ENCODE measurements at regions not wholly inside any gene's neighbourhood (a gene's known extent, or its start where the extent isn't known, plus 50 kb on each side); places are given as distances from the start of the nearest gene placed in this dataset.
"Not testable (repeated sequence)": the region's sequence is repeated elsewhere in the genome, so short reads cannot be mapped to it uniquely, and the experiment has no call there.

DNA sequence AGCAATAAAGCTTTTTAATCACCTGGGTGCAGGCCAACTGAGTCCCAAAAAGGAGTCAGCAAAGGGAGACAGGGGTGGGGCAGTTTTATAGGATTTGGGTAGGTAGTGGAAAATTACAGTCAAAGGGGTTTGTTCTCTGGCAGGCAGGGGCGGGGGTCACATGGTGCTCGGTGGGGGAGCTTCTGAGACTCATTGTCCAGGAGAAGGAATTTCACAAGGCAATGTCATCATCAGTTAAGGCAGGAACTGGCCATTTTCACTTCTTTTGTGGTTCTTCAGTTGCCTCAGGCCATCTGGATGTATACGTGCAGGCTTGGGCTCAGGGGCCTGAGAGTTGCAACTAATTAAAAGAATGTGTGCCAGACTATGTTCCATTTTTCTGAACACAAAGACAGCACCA is 147.5 kb upstream of the SCN7A start:
- not testable (repeated sequence) for ATAC-seq; H3K4me3 Mint-ChIP-seq; H3K27me3 Mint-ChIP-seq (ENCODE audit: low read depth); DNase-seq; H3K4me1 Mint-ChIP-seq (ENCODE audit: low read depth); H3K36me3 Mint-ChIP-seq (ENCODE audit: insufficient read depth); H3K9me3 Mint-ChIP-seq

DNA sequence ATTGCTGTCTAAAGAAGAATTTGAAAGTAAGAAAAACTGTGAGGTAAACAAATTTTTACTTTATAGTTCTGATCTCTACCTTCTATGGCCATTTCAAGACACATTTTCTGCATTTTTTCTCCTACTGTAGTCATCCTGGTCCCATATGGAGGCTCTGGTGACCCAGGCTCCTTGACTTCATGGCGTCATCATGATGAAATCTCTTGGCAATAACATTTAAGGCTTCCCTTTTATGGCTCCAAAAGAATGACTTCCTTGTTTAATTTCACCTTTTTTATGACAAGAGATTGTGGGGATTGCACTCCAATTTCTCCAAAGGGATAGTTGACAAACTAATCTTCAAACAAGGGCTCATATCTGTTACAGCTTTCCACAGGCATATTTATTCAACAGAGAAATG is 143.0 kb upstream of the SCN7A start:
- Mint-ChIP-seq H3K9me3 (no peaks in the 10 kb centered on the region), H3K4me3 (no peak overlapping the region), H3K36me3 (ENCODE audit: insufficient read depth) (no peaks in the 10 kb centered on the region), H3K4me1 (ENCODE audit: low read depth) (no peaks in the 10 kb centered on the region), H3K27me3 (ENCODE audit: low read depth) (no peaks in the 10 kb centered on the region)
- ATAC-seq (no peak), DNase-seq (no peak)

DNA sequence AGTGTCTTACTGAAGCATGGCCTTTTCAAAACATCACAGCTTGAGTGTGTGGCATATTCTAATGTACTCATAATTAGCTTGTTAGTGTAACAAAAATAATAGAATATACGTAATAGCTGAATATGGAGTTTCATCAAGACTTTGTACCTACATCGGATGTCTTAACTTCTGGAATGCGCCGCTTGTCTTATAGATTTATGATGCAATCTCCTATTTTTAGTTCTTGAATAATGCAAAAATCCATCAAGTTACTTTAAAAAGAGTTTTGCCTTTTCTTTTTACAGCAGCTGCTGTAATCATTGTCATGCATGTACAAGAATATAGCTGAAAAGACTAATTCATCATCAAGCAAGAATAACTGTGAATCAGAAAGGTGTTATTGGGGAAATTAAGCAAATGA is 140.7 kb upstream of the SCN7A start:
- H3K9me3 Mint-ChIP-seq, result no peaks in the 10 kb centered on the region
- ATAC-seq, result no peak
- no peak for DNase-seq
- no peaks in the 10 kb centered on the region for H3K27me3 Mint-ChIP-seq (ENCODE audit: low read depth)
- H3K4me3 Mint-ChIP-seq, result no peak overlapping the region
- H3K36me3 Mint-ChIP-seq (ENCODE audit: insufficient read depth), result no peaks in the 10 kb centered on the region
- no peaks in the 10 kb centered on the region for H3K4me1 Mint-ChIP-seq (ENCODE audit: low read depth)

DNA sequence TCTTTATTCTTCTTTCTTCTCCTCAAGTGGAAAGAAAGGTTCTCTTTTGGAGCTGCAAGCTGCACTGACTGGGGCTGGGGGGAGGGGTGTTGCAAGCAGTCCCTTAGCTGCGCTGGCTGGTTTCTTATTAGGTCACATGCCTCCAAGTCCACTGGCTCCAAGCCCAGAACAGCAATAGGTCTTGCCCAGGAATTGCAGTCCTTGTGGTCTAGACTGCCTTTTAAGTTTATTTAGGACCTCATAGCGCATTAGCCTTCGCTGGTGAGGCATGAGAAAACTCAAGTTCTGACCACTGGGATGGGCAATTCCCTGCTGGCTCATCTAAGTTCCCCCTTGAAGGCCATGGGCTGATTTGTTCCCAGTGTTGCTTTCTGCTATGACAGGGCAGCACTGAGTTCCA is 138.6 kb upstream of the SCN7A start:
- Mint-ChIP-seq H3K27me3 (ENCODE audit: low read depth) (peaks cover 1% of the 10 kb centered on the region), H3K36me3 (ENCODE audit: insufficient read depth) (no peaks in the 10 kb centered on the region), H3K9me3 (no peaks in the 10 kb centered on the region), H3K4me3 (no peak overlapping the region), H3K4me1 (ENCODE audit: low read depth) (no peaks in the 10 kb centered on the region)
- DNase-seq (no peak), ATAC-seq (no peak)

DNA sequence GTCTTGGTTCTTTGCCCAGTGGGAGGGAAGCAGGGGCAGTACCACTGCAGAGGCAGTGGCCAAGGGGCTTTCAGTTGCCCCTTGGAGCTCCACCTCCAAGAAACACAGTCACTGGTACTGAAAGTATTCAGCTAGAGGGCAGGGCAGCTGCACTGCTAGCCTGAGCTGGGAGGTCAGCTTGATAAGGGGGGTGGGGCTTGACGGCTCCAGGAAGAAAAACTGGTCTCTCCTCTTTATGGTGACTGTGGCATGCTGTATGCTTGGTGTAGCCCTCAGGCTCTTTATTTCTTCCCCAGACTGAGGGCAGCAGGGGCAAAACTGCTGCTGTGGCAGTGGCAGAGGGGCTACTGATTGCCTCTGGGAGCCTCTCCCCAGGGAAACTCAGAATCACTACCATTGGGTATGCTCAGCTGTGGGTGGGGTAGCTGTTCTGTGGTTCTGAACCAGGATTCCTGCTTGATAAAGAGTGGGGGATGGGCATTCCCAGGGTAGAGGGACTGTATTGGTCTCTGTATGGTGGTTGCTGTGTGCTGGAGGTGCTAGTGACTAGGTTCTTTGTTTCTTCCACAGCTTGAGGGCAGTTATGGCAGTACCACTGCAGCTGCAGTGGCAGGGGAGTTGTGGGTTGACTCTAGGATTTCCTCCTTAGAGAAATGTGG is 134.6 kb upstream of the SCN7A start:
- H3K9me3 Mint-ChIP-seq, result peaks cover 17% of the 10 kb centered on the region
- no peak for DNase-seq

DNA sequence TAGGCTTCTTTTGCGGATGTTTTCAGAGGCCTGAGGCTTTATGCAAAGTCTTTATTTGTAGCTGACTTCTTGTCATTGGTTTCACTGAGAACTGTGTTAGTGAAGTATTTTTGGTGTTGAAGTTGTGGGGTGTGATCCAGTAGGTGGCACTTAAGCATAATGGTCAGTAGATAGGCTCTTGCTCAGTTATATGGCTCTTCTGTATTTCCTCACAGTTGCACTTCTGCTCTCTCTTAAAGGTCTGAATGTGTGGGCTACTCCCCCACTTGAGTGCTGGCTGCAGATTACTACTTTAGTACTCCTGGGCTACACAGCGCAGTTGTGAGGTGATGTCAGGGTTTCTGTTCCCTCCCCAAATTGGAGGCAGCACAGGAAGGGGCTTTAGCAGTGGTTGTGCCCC is 133.8 kb upstream of the SCN7A start:
- ATAC-seq, result no peak
- H3K4me1 Mint-ChIP-seq (ENCODE audit: low read depth), result no peaks in the 10 kb centered on the region
- peaks cover 2% of the 10 kb centered on the region for H3K27me3 Mint-ChIP-seq (ENCODE audit: low read depth)
- no peaks in the 10 kb centered on the region for H3K36me3 Mint-ChIP-seq (ENCODE audit: insufficient read depth)
- H3K9me3 Mint-ChIP-seq, result peaks cover 17% of the 10 kb centered on the region
- DNase-seq, result no peak
- no peak overlapping the region for H3K4me3 Mint-ChIP-seq

More for the DNA sequence above, 134.6 kb upstream of the SCN7A start:
- H3K36me3 Mint-ChIP-seq (ENCODE audit: insufficient read depth), result no peaks in the 10 kb centered on the region
- peaks cover 2% of the 10 kb centered on the region for H3K27me3 Mint-ChIP-seq (ENCODE audit: low read depth)
- no peaks in the 10 kb centered on the region for H3K4me1 Mint-ChIP-seq (ENCODE audit: low read depth)
- no peak for ATAC-seq
- H3K4me3 Mint-ChIP-seq, result no peak overlapping the region

DNA sequence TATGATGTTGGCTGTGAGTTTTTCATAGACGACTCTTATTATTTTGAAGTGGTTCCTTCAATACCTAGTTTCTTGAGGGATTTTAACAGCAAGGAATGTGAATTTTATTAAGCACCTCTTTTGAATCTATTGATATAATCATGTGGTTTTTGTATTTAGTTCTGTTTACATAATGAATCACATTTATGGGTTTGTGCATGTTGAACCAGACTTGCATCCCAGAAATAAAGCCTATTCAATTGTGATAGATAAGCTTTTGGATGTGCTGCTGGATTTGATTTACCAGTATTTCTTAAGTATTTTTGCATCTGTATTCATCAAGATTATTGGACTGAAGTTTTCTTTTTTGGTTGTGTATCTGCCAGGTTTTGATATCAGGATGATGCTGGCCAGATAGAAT is 131.6 kb upstream of the SCN7A start:
- ATAC-seq, result no peak
- H3K9me3 Mint-ChIP-seq, result peaks cover 17% of the 10 kb centered on the region
- peaks cover 2% of the 10 kb centered on the region for H3K4me1 Mint-ChIP-seq (ENCODE audit: low read depth)
- H3K4me3 Mint-ChIP-seq, result no peak overlapping the region
- DNase-seq, result no peak
- peaks cover 2% of the 10 kb centered on the region for H3K27me3 Mint-ChIP-seq (ENCODE audit: low read depth)
- H3K36me3 Mint-ChIP-seq (ENCODE audit: insufficient read depth), result no peaks in the 10 kb centered on the region

DNA sequence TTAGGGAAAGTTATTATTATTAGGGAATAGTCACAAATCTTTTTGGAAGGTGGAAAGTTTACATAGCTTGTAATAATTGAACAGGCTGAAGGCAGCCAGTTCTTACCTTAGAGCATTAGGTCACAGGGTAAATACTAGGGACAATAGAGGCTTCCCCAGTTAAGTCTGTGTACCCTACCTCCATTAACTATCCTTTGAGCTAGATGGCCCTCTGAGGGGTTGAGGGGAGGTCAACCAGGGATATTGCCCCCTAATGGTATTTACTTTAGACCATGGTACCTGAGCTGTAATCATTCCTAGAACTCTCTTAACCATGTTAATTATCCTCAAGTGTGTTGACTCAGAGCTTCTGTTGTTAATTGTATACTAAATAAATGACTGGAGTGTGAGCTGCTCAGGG is 120.5 kb upstream of the SCN7A start:
- Mint-ChIP-seq H3K9me3 (no peaks in the 10 kb centered on the region), H3K4me3 (no peak overlapping the region), H3K36me3 (ENCODE audit: insufficient read depth) (no peaks in the 10 kb centered on the region), H3K4me1 (ENCODE audit: low read depth) (peaks cover 1% of the 10 kb centered on the region), H3K27me3 (ENCODE audit: low read depth) (peaks cover 8% of the 10 kb centered on the region)
- no peak for DNase-seq
- no peak for ATAC-seq

DNA sequence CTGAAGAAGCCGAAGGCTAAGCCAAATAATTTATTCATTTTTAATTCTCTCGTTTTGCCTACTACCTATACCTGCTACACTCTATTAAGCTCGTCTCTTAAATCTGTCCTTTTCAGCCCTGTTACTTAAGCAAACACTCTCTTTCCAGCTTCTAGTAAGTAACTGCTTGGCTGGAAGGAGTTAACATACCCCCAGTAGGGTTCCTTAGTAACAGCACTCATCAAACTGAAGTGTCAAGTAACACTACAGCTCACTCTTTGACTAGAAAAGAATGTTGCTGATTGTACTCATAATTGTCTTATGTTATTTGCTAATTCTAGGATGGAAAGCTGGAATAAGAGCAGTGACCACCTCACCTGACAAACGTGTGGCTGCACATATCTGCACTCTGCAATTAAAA is 120.0 kb upstream of the SCN7A start:
- H3K4me3 Mint-ChIP-seq, result no peak overlapping the region
- H3K4me1 Mint-ChIP-seq (ENCODE audit: low read depth), result peaks cover 1% of the 10 kb centered on the region
- no peaks in the 10 kb centered on the region for H3K36me3 Mint-ChIP-seq (ENCODE audit: insufficient read depth)
- DNase-seq (no peak), ATAC-seq (no peak)
- peaks cover 8% of the 10 kb centered on the region for H3K27me3 Mint-ChIP-seq (ENCODE audit: low read depth)
- no peaks in the 10 kb centered on the region for H3K9me3 Mint-ChIP-seq

DNA sequence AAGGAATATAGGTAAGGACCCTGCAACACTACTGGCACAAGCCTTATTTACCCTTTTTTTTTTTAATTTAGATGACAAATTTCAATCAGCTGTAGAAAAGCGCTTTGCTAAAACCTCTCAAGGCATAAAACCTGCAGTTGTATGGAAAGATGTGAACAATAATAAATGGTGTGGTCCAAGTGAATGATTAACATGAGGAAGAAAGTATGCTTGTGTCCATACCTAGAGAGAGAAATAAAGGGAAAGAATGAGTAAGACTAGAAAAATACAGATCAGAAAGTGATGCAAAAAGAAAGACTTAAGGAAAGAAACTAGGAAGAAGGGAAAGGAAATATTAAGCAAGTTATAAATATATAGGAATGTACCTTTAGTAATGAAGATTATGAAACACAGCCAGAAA is 119.2 kb upstream of the SCN7A start:
- no peak overlapping the region for H3K4me3 Mint-ChIP-seq
- no peak for ATAC-seq
- no peaks in the 10 kb centered on the region for H3K36me3 Mint-ChIP-seq (ENCODE audit: insufficient read depth)
- peaks cover 1% of the 10 kb centered on the region for H3K4me1 Mint-ChIP-seq (ENCODE audit: low read depth)
- H3K9me3 Mint-ChIP-seq, result no peaks in the 10 kb centered on the region
- peaks cover 10% of the 10 kb centered on the region for H3K27me3 Mint-ChIP-seq (ENCODE audit: low read depth)
- no peak for DNase-seq

DNA sequence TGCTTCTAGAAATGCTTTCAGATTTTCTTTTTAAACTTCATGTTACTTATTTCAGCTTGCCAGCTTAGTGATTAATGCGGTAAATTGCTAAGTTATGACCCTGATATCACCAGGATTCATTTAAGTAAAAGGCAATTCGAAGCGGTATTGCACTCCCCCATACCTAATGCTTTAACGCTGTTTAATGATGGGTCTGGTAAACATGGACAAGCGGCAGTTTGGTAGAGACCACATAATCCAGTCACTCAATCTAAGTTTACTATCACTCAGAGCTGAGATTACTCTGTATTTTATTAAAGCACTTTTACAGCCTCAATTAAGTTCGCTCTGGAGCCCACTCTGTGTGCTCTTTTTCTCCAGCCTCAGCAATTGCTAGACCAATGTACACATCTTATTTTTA is 118.2 kb upstream of the SCN7A start:
- Mint-ChIP-seq H3K27me3 (ENCODE audit: low read depth) (peaks cover 10% of the 10 kb centered on the region), H3K36me3 (ENCODE audit: insufficient read depth) (no peaks in the 10 kb centered on the region), H3K4me3 (no peak overlapping the region), H3K4me1 (ENCODE audit: low read depth) (peaks cover 1% of the 10 kb centered on the region), H3K9me3 (peaks cover under 1% of the 10 kb centered on the region)
- DNase-seq (no peak), ATAC-seq (no peak)

DNA sequence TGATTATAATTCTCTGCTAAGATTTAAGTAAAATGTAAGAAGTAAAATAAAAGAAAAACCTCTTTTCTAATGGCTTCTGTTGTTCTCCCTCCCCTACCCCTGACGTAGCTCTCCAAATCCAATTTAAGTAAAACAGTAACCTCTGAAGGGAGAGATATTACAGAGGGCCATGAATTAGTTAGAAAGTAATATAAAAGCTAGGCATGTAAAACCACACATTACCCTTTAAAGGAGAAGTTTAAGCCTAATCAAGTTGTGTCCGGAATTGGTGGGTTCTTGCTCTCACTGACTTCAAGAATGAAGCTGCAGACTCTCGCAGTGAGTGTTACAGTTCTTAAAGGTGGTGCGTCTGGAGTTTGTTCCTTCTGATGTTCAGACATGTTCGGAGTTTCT is 116.9 kb upstream of the SCN7A start:
- Mint-ChIP-seq H3K27me3 (ENCODE audit: low read depth) (peaks cover 10% of the 10 kb centered on the region), H3K9me3 (peaks cover 3% of the 10 kb centered on the region), H3K4me1 (ENCODE audit: low read depth) (peaks cover 1% of the 10 kb centered on the region), H3K4me3 (no peak overlapping the region), H3K36me3 (ENCODE audit: insufficient read depth) (no peaks in the 10 kb centered on the region)
- ATAC-seq (no peak), DNase-seq (no peak)

DNA sequence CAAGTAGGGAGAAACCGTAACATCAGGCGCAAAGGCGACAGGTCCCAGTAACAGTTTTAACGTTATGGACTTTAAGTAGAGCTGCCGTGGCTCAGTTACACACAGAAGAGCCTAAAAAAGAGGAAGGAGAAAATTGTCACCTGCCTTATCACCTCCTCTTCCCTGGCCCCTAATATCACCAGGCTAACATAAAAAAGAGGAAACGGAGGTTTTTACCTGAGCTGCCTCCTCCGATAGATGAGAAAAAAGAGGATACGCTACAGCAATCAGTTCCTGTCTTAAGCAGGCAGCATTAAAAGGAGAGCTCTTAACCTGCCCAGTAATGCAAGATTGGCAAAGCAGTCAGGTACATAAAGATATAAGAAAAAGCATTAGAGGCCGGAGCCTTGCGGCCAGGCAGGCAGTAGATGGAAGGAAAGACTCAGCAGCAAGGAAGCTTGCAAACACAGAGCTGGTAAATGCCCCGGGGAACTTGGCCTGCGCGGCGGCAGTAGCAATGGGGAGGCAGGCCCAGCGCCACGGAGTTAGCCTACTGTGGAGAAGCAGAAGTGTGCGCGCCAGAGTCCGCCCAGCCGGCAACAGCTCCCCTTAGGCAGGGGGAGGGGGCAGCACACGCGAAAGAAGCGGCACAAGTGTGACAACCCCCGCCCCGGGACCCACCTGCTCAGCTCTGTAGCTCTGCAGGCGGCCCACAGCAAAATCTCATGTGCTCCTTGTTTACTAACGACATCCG is 116.3 kb upstream of the SCN7A start:
- DNase-seq (no peak), ATAC-seq (peak; percentile 57 to 62)
- H3K27me3 Mint-ChIP-seq (ENCODE audit: low read depth), result peaks cover 10% of the 10 kb centered on the region
- peaks cover 1% of the 10 kb centered on the region for H3K4me1 Mint-ChIP-seq (ENCODE audit: low read depth)
- no peak overlapping the region for H3K4me3 Mint-ChIP-seq
- peaks cover 3% of the 10 kb centered on the region for H3K9me3 Mint-ChIP-seq
- H3K36me3 Mint-ChIP-seq (ENCODE audit: insufficient read depth), result no peaks in the 10 kb centered on the region

DNA sequence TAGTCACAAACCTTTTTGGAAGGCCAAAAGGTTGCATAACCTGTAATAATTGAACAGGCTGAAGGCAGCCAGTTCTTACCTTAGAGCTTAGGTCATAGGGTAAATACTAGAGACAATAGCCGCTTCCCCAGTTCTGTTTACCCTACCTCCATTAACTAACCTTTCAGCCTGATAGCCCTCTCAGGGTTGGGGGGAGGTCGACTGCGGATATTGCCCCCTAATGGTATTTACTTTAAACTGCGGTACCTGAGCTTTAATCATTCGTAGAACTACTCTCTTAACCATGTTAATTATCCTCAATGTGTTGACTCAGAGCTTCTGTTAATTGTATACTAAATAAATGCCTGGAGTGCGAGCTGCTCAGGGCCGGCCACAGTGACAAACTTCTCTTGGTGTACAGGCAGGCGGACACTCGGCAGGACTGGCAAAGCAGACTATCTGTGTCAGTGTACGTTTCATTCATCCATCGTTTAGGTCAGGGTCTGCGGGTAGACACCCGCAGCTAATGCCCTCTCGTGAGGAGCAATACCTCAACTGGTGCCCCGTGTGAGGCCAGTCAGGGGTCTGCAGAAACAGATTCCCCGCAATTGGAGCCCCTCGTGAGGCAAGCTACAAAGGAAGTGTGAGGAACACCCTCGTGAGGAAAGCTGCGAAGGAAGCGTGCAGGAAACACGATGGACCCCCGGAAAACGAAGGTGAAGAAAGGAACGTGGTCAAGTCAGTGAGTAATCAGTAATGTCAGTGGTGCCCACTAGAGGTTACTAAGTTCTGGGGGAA is 115.3 kb upstream of the SCN7A start:
- Mint-ChIP-seq H3K4me3 (no peak overlapping the region), H3K9me3 (peaks cover 3% of the 10 kb centered on the region), H3K27me3 (ENCODE audit: low read depth) (peaks cover 10% of the 10 kb centered on the region), H3K36me3 (ENCODE audit: insufficient read depth) (no peaks in the 10 kb centered on the region), H3K4me1 (ENCODE audit: low read depth) (peaks cover 1% of the 10 kb centered on the region)
- ATAC-seq (no peak), DNase-seq (no peak)

DNA sequence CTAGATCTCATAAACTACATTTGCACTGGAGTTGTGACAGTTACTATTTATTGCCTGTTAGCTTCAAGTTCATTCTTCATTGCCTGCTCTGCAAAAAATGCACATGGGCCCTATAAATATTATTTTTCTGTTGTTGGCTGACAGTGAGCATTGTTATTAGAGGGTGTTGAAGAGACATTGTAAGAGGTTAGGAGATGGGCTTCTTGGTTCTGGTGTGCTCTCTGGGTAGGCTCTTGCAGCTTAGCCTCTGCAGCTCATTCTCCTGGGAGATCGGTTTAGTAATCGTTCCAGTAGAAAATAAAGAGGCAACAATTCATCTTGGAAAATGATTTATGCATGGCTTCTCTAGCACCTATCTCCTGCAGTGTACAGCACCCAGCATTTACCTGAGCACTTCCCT is 113.8 kb upstream of the SCN7A start:
- ATAC-seq (no peak), DNase-seq (no peak)
- peaks cover 3% of the 10 kb centered on the region for H3K9me3 Mint-ChIP-seq
- H3K27me3 Mint-ChIP-seq (ENCODE audit: low read depth), result peaks cover 10% of the 10 kb centered on the region
- no peak overlapping the region for H3K4me3 Mint-ChIP-seq
- peaks cover 1% of the 10 kb centered on the region for H3K4me1 Mint-ChIP-seq (ENCODE audit: low read depth)
- H3K36me3 Mint-ChIP-seq (ENCODE audit: insufficient read depth), result no peaks in the 10 kb centered on the region

Measured in activated T-cell treated with anti-CD3 and anti-CD28 coated beads, Interleukin-2, amount 50 U/mL, for 4 hours (primary cell).